KMS-11 (cell line): ENCODE measurements at regions not wholly inside any gene's neighbourhood (a gene's known extent, or its start where the extent isn't known, plus 50 kb on each side); places are given as distances from the start of the nearest gene placed in this dataset.
"Not testable (repeated sequence)": the region's sequence is repeated elsewhere in the genome, so short reads cannot be mapped to it uniquely, and the experiment has no call there.

Source experiments
- H2AFZ ChIP-seq: fragments of 200-600 bp; sonication (generic); 2 replicates; pipeline ENCODE4 v1.6.1; 2016; ENCODE audit warnings: antibody characterized with exemption, mixed run types, low read depth
- H3K27ac ChIP-seq: fragments of 200-600 bp; sonication (generic); 2 replicates; pipeline ENCODE4 v1.6.1; 2016; ENCODE audit warnings: mild to moderate bottlenecking, mixed run types
- H3K27me3 ChIP-seq: fragments of 200-600 bp; sonication (generic); 2 replicates; pipeline ENCODE4 v1.6.1; 2017; ENCODE audit warnings: mild to moderate bottlenecking, low read depth, mixed run types, moderate library complexity; ENCODE audit not compliant: insufficient read depth
- H3K36me3 ChIP-seq: fragments of 200-600 bp; sonication (generic); 2 replicates; pipeline ENCODE4 v1.6.1; 2017; ENCODE audit warnings: mild to moderate bottlenecking, mixed run types; ENCODE audit not compliant: insufficient read depth
- H3K4me1 ChIP-seq: fragments of 200-600 bp; sonication (generic); 2 replicates; pipeline ENCODE4 v1.6.1; 2016; ENCODE audit warnings: mild to moderate bottlenecking, low read depth, mixed run types; ENCODE audit not compliant: poor library complexity, severe bottlenecking
- H3K4me2 ChIP-seq: fragments of 200-600 bp; sonication (generic); 2 replicates; pipeline ENCODE4 v1.7.0; 2016; ENCODE audit warnings: mild to moderate bottlenecking, mixed run types
- H3K4me3 ChIP-seq: fragments of 200-600 bp; sonication (generic); IDR thresholded peaks from 2 replicates; pipeline ENCODE4 v1.6.1; 2017; ENCODE audit warnings: low read depth, low read length, mixed read lengths; ENCODE audit not compliant: insufficient read depth
- H3K79me2 ChIP-seq: fragments of 200-600 bp; sonication (generic); 2 replicates; pipeline ENCODE4 v1.6.1; 2016; ENCODE audit warnings: low read depth, mixed run types; ENCODE audit not compliant: insufficient read depth
- H3K9ac ChIP-seq: fragments of 200-600 bp; sonication (generic); 2 replicates; pipeline ENCODE4 v1.6.1; 2016; ENCODE audit warnings: mild to moderate bottlenecking, mixed run types
- H4K20me1 ChIP-seq: fragments of 200-600 bp; sonication (generic); 2 replicates; pipeline ENCODE4 v1.6.1; 2016; ENCODE audit warnings: mild to moderate bottlenecking, mixed run types; ENCODE audit not compliant: insufficient read depth

- not testable (repeated sequence) for H2AFZ ChIP-seq, H4K20me1 ChIP-seq, H3K4me2 ChIP-seq, H3K79me2 ChIP-seq, H3K27me3 ChIP-seq, H3K36me3 ChIP-seq, H3K4me3 ChIP-seq, H3K27ac ChIP-seq, H3K4me1 ChIP-seq, H3K9ac ChIP-seq
Observed at GRCh38 chr7:153964481-153965112, 87.6 kb upstream of the DPP6 start.

GRCh38 chr7:153969016-153969415 lies 83.2 kb upstream of the DPP6 start:
- H3K4me3 ChIP-seq, H3K4me2 ChIP-seq, H3K27ac ChIP-seq, H4K20me1 ChIP-seq, H3K9ac ChIP-seq, H3K36me3 ChIP-seq, H3K4me1 ChIP-seq, H3K27me3 ChIP-seq, H2AFZ ChIP-seq, H3K79me2 ChIP-seq: not testable (repeated sequence)

DNA sequence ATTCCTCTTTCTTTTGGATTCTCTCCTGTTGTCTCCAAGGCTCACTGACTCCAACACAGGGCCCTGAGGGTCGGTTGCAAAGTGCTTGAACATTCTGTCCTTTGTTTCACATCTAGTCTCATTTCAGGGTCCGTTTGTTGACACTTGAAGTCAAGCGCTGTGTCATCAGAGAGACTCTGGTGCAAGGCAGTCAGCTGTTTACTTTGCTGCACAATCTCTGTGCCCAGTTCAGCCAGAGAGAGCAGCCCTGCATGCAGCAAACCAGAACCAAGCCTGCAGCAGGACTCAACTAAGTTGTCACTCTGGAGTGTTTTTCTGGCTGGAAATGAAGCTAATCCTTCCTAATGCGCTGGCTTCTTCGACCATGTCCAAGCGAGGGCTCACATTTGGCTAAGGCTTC lies 77.6 kb upstream of the DPP6 start:
- H3K4me1 ChIP-seq, H3K27me3 ChIP-seq, H3K79me2 ChIP-seq, H3K9ac ChIP-seq, H3K4me3 ChIP-seq, H3K4me2 ChIP-seq, H2AFZ ChIP-seq, H3K27ac ChIP-seq, H3K36me3 ChIP-seq, H4K20me1 ChIP-seq: not testable (repeated sequence)

DNA sequence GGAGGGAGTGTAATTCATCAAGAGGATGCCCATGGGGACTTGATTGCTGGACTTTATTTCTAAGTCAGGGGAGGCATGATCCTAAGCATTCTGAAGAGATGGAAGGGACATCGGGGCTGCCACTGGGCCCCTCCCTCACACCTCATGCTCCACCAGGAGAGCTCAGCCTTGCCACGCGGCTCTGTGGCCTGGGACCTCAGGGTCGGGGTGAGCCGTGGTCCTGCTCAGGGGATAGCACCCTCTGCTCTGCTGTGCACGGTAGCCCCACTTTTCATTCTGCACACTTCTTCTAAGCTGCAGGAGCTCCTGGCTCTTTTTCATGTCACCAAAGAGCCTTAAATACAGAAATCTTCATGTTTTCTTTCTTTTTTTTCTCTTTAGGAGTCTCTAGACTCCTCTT lies 75.5 kb upstream of the DPP6 start:
- H3K36me3 ChIP-seq, H3K27me3 ChIP-seq, H3K4me3 ChIP-seq, H3K4me1 ChIP-seq, H2AFZ ChIP-seq, H4K20me1 ChIP-seq, H3K9ac ChIP-seq, H3K79me2 ChIP-seq, H3K27ac ChIP-seq, H3K4me2 ChIP-seq: not testable (repeated sequence)

GRCh38 chr7:153983186-153983585 lies 69.0 kb upstream of the DPP6 start:
- not testable (repeated sequence) for H3K27ac ChIP-seq, H3K79me2 ChIP-seq, H3K9ac ChIP-seq, H3K4me2 ChIP-seq, H3K4me3 ChIP-seq, H2AFZ ChIP-seq, H4K20me1 ChIP-seq, H3K4me1 ChIP-seq, H3K36me3 ChIP-seq, H3K27me3 ChIP-seq

GRCh38 chr7:153989066-153989627 lies 63.1 kb upstream of the DPP6 start:
- H3K4me3 ChIP-seq, H3K4me1 ChIP-seq, H2AFZ ChIP-seq, H3K9ac ChIP-seq, H3K36me3 ChIP-seq, H3K27me3 ChIP-seq, H3K27ac ChIP-seq, H3K4me2 ChIP-seq, H3K79me2 ChIP-seq, H4K20me1 ChIP-seq: not testable (repeated sequence)

DNA sequence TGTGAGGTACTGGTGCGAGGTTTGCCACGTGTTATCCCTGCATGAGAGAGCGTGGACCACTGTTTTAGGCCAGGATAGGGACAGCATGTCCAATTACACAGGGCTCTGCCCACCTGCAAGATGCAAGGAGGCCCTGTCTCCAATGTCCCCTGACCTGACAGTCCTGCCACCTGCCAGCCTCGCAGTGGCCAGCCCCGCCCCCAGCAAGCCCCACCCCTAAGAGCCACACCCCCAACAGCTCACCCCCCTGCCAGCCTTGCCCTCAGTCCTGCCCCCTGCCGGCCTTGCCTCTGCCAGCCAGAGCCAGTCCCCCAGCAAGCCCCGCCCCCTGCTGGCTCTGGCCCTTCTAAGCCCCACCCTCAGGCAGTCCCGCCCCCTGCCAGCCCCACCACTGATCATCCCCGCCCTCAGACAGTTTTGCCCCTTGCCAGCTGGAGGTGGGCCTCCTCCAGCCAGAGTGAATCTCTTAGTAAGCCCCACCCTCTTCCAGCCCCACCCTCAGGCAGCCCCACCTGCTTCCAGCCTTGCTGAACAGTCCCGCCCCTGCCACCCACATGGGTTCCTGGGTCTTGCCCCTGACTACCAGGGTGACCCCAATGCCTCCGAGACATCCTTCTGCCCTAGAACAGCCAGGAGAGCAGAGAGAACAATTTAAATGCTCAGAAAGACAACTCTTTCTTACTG lies 62.3 kb upstream of the DPP6 start:
- not testable (repeated sequence) for H2AFZ ChIP-seq, H3K36me3 ChIP-seq, H3K9ac ChIP-seq, H4K20me1 ChIP-seq, H3K4me2 ChIP-seq, H3K4me1 ChIP-seq, H3K27me3 ChIP-seq, H3K79me2 ChIP-seq, H3K4me3 ChIP-seq, H3K27ac ChIP-seq

GRCh38 chr7:153991471-153991870 lies 60.7 kb upstream of the DPP6 start:
- not testable (repeated sequence) for H3K4me2 ChIP-seq, H3K4me1 ChIP-seq, H2AFZ ChIP-seq, H4K20me1 ChIP-seq, H3K27me3 ChIP-seq, H3K79me2 ChIP-seq, H3K27ac ChIP-seq, H3K36me3 ChIP-seq, H3K4me3 ChIP-seq, H3K9ac ChIP-seq

DNA sequence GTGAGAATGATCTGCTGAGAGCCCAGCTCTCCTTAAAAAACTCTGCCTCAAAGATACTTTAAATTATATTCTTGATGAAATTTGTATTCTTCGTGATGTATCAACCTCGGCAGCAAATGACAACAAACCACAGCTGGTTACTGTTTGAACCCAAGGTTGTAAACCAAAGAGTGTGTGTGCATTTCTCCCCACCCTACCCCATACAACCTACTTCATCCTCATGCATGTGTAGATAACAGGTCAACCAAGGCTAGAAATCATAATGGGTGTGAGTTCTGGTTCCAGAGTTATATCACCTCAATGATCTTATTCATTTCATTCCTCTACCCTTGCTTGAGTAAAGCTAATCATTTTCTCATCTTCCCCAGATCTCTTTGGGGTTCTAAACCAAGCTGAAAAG lies 58.8 kb upstream of the DPP6 start:
- not testable (repeated sequence) for H3K27ac ChIP-seq, H3K4me3 ChIP-seq, H2AFZ ChIP-seq, H3K4me1 ChIP-seq, H3K9ac ChIP-seq, H3K27me3 ChIP-seq, H4K20me1 ChIP-seq, H3K4me2 ChIP-seq, H3K36me3 ChIP-seq, H3K79me2 ChIP-seq

DNA sequence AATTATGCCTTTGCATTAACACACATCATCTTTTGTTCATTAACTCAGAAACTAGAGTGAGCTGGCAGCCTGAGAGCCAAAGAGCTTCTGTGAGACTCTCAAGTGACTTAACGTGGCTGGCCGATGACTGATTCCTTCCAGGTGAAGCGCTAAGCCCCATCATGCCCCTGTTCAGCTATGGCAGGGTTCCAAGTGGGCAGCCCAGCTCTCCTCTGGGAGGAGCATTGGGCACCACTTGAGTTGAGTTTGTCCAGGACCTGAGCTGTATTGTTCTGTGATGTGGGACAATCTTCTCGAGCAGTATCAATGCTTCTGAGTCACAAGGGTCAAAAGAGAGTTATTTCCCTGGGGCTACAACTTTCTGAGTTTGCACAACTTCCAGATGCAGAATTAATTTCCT lies 53.3 kb upstream of the DPP6 start:
- H3K4me2 ChIP-seq, H3K4me1 ChIP-seq, H3K27me3 ChIP-seq, H4K20me1 ChIP-seq, H3K79me2 ChIP-seq, H3K4me3 ChIP-seq, H2AFZ ChIP-seq, H3K9ac ChIP-seq, H3K36me3 ChIP-seq, H3K27ac ChIP-seq: not testable (repeated sequence)
